Neural crest cell (in vitro differentiated cells): ENCODE measurements at regions not wholly inside any gene's neighbourhood (a gene's known extent, or its start where the extent isn't known, plus 50 kb on each side); places are given as distances from the start of the nearest gene placed in this dataset.

Source experiments
- DNase-seq: peaks from one replicate; pipeline ENCODE4 v3.0.0; 2021; ENCODE audit warnings: low read depth, mixed read lengths, low spot score
- H3K27ac Mint-ChIP-seq: one replicate; pipeline ENCODE4 v1.8.0; 2021; ENCODE audit warnings: mild to moderate bottlenecking, mixed read lengths; ENCODE audit not compliant: unreplicated experiment
- H3K27me3 Mint-ChIP-seq: 2 replicates; pipeline ENCODE4 v1.8.0; 2021; ENCODE audit warnings: low read depth, mild to moderate bottlenecking, mixed read lengths
- H3K36me3 Mint-ChIP-seq: 2 replicates; pipeline ENCODE4 v1.8.0; 2021; ENCODE audit warnings: low read depth, mild to moderate bottlenecking, mixed read lengths
- H3K4me1 Mint-ChIP-seq: 2 replicates; pipeline ENCODE4 v1.8.0; 2021; ENCODE audit warnings: mixed read lengths
- H3K4me3 Mint-ChIP-seq: one replicate; pipeline ENCODE4 v1.8.0; 2021; ENCODE audit warnings: mild to moderate bottlenecking, mixed read lengths
- H3K9me3 Mint-ChIP-seq: 2 replicates; pipeline ENCODE4 v1.8.0; 2021; ENCODE audit warnings: mixed read lengths
- CTCF ChIP-seq: fragments of 200-600 bp; sonication (generic); conservative IDR thresholded peaks from 2 replicates; pipeline ENCODE4 v1.5.0; 2021; ENCODE audit warnings: antibody characterized with exemption, mild to moderate bottlenecking

GRCh38 chr1:221801773-221802516 is 60.1 kb upstream of the DUSP10 start:
- Mint-ChIP-seq H3K9me3 (peaks cover 3% of the 10 kb centered on the region), H3K36me3 (no peaks in the 10 kb centered on the region), H3K4me1 (no peaks in the 10 kb centered on the region), H3K4me3 (no peak overlapping the region), H3K27me3 (peaks cover 6% of the 10 kb centered on the region), H3K27ac (no peak overlapping the region)
- no peak for DNase-seq
- no peak for TF ChIP-seq CTCF

GRCh38 chr1:221801251-221801661 is 59.4 kb upstream of the DUSP10 start:
- Mint-ChIP-seq H3K4me3 (no peak overlapping the region), H3K27ac (no peak overlapping the region), H3K36me3 (no peaks in the 10 kb centered on the region), H3K27me3 (peaks cover 6% of the 10 kb centered on the region), H3K4me1 (no peaks in the 10 kb centered on the region), H3K9me3 (peaks cover 3% of the 10 kb centered on the region)
- TF ChIP-seq CTCF, result no peak
- DNase-seq, result no peak

GRCh38 chr1:221800831-221801230 is 58.9 kb upstream of the DUSP10 start:
- Mint-ChIP-seq H3K9me3 (peaks cover 3% of the 10 kb centered on the region), H3K36me3 (no peaks in the 10 kb centered on the region), H3K4me3 (no peak overlapping the region), H3K27me3 (peaks cover 6% of the 10 kb centered on the region), H3K27ac (no peak overlapping the region), H3K4me1 (no peaks in the 10 kb centered on the region)
- TF ChIP-seq CTCF, result no peak
- no peak for DNase-seq

GRCh38 chr1:221797506-221797905 is 55.6 kb upstream of the DUSP10 start:
- no peak for DNase-seq
- Mint-ChIP-seq H3K27me3 (peaks cover 15% of the 10 kb centered on the region), H3K36me3 (no peaks in the 10 kb centered on the region), H3K27ac (no peak overlapping the region), H3K4me3 (no peak overlapping the region), H3K9me3 (peaks cover 3% of the 10 kb centered on the region), H3K4me1 (no peaks in the 10 kb centered on the region)
- TF ChIP-seq CTCF, result no peak

- no peak for DNase-seq
- Mint-ChIP-seq H3K4me3 (no peak overlapping the region), H3K36me3 (no peaks in the 10 kb centered on the region), H3K27me3 (peaks cover 15% of the 10 kb centered on the region), H3K9me3 (peaks cover 3% of the 10 kb centered on the region), H3K27ac (no peak overlapping the region), H3K4me1 (no peaks in the 10 kb centered on the region)
- TF ChIP-seq CTCF, result no peak
Observed at GRCh38 chr1:221796700-221797099, 54.8 kb upstream of the DUSP10 start.
